ENCODE measurements at regions not wholly inside any gene's neighbourhood (a gene's known extent, or its start where the extent isn't known, plus 50 kb on each side); places are given as distances from the start of the nearest gene placed in this dataset.

GRCh38 chr1:60129911-60130310 lies 56.3 kb upstream of the C1orf87 start (continued):
- TF ChIP-seq ZNF565 (CRISPR knock-in tag; conservative IDR thresholded peaks at IDR 0.05; ENCODE audit: low read depth) (no peak), CREB5 (CRISPR knock-in tag; IDR thresholded peaks at IDR 0.05; ENCODE audit: low read depth) (no peak), POU6F1 (CRISPR knock-in tag; IDR thresholded peaks at IDR 0.05; ENCODE audit: borderline replicate concordance, low read depth) (no peak)

GRCh38 chr1:60126723-60127122 lies 53.2 kb upstream of the C1orf87 start:
- no peak for ATAC-seq
- no peak for TF ChIP-seq ISL1 (CRISPR knock-in tag; IDR thresholded peaks at IDR 0.05)
- no peak for TF ChIP-seq BACH2 (CRISPR knock-in tag; IDR thresholded peaks at IDR 0.05; ENCODE audit: borderline replicate concordance)
- no peak for TF ChIP-seq PATZ1 (CRISPR knock-in tag; IDR thresholded peaks at IDR 0.05; ENCODE audit: borderline replicate concordance)
- TF ChIP-seq ARNTL (CRISPR knock-in tag; IDR thresholded peaks at IDR 0.05; ENCODE audit: borderline replicate concordance, low read depth) = no peak
- no peak for TF ChIP-seq SNAI2 (CRISPR knock-in tag; IDR thresholded peaks at IDR 0.05)
- TF ChIP-seq ZNF565 (CRISPR knock-in tag; conservative IDR thresholded peaks at IDR 0.05; ENCODE audit: low read depth) = no peak
- TF ChIP-seq POU6F1 (CRISPR knock-in tag; IDR thresholded peaks at IDR 0.05; ENCODE audit: borderline replicate concordance, low read depth) = no peak
- TF ChIP-seq ZNF8 (CRISPR knock-in tag; IDR thresholded peaks at IDR 0.05) = no peak
- no peak for TF ChIP-seq TCF4 (CRISPR knock-in tag; IDR thresholded peaks at IDR 0.05; ENCODE audit: borderline replicate concordance)
- TF ChIP-seq GLIS3 (CRISPR knock-in tag; IDR thresholded peaks at IDR 0.05) = no peak
- TF ChIP-seq ZFP3 (CRISPR knock-in tag; IDR thresholded peaks at IDR 0.05) = no peak
- TF ChIP-seq ZFP30 (CRISPR knock-in tag; IDR thresholded peaks at IDR 0.05) = no peak
- no peak for TF ChIP-seq ZNF70 (CRISPR knock-in tag; IDR thresholded peaks at IDR 0.05)
- TF ChIP-seq PPARA (CRISPR knock-in tag; IDR thresholded peaks at IDR 0.05; ENCODE audit: borderline replicate concordance) = no peak
- TF ChIP-seq RARB (CRISPR knock-in tag; IDR thresholded peaks at IDR 0.05) = no peak
- no peak for TF ChIP-seq TSHZ2 (CRISPR knock-in tag; IDR thresholded peaks at IDR 0.05)
- TF ChIP-seq CREB5 (CRISPR knock-in tag; IDR thresholded peaks at IDR 0.05; ENCODE audit: low read depth) = no peak
- TF ChIP-seq CSRNP3 (CRISPR knock-in tag; IDR thresholded peaks at IDR 0.05) = no peak
- TF ChIP-seq TOX (CRISPR knock-in tag; IDR thresholded peaks at IDR 0.05; ENCODE audit: borderline replicate concordance) = no peak
